Chondrocyte (in vitro differentiated cells): ENCODE measurements at regions not wholly inside any gene's neighbourhood (a gene's known extent, or its start where the extent isn't known, plus 50 kb on each side); places are given as distances from the start of the nearest gene placed in this dataset.
"Not testable (repeated sequence)": the region's sequence is repeated elsewhere in the genome, so short reads cannot be mapped to it uniquely, and the experiment has no call there.

Experiments used
- DNase-seq: peaks from one replicate; pipeline ENCODE4 v3.0.0; 2021; ENCODE audit warnings: mixed read lengths, low spot score
- H3K27ac Mint-ChIP-seq: one replicate; pipeline ENCODE4 v1.8.0; 2021; ENCODE audit warnings: mild to moderate bottlenecking, moderate library complexity, mixed read lengths; ENCODE audit not compliant: unreplicated experiment
- H3K27me3 Mint-ChIP-seq: 2 replicates; pipeline ENCODE4 v1.8.0; 2021; ENCODE audit warnings: low read depth, mixed read lengths
- H3K36me3 Mint-ChIP-seq: 2 replicates; pipeline ENCODE4 v1.8.0; 2021; ENCODE audit warnings: low read depth, mixed read lengths
- H3K4me1 Mint-ChIP-seq: 2 replicates; pipeline ENCODE4 v1.8.0; 2021; ENCODE audit warnings: low read depth, mild to moderate bottlenecking, mixed read lengths
- H3K4me3 Mint-ChIP-seq: one replicate; pipeline ENCODE4 v1.8.0; 2021; ENCODE audit warnings: mild to moderate bottlenecking, moderate library complexity, mixed read lengths; ENCODE audit not compliant: unreplicated experiment
- H3K9me3 Mint-ChIP-seq: 2 replicates; pipeline ENCODE4 v1.8.0; 2021; ENCODE audit warnings: low read depth, mixed read lengths
- CTCF ChIP-seq: fragments of 200-600 bp; sonication (generic); IDR thresholded peaks from 2 replicates; pipeline ENCODE4 v1.5.0; 2021; ENCODE audit warnings: antibody characterized with exemption, mild to moderate bottlenecking, moderate library complexity

DNA sequence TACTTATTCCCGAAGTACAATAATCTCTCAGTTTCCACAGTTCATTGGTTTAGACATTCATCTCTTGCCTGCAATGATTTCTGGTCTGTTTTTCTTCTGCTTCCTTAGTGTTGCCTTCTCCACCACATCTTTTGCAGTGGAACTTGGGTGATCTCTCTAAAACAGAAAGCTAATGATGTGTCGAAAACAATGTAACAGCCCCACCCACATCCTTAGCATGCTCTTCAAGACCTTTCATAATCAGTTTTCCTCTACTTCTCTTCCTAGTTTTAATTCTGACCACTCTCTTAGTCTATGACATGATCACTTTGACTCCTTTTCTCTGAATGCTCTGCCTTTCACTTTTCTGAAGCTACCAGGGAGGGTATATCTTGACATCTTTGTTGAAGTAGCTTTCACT is 1007.9 kb upstream of the CITED2 start:
- TF ChIP-seq CTCF: no peak
- Mint-ChIP-seq H3K36me3 (peaks cover 5% of the 10 kb centered on the region), H3K27ac (no peak overlapping the region), H3K4me1 (peaks cover 45% of the 10 kb centered on the region), H3K4me3 (no peak overlapping the region), H3K27me3 (no peaks in the 10 kb centered on the region), H3K9me3 (peaks cover 15% of the 10 kb centered on the region)
- DNase-seq: no peak

DNA sequence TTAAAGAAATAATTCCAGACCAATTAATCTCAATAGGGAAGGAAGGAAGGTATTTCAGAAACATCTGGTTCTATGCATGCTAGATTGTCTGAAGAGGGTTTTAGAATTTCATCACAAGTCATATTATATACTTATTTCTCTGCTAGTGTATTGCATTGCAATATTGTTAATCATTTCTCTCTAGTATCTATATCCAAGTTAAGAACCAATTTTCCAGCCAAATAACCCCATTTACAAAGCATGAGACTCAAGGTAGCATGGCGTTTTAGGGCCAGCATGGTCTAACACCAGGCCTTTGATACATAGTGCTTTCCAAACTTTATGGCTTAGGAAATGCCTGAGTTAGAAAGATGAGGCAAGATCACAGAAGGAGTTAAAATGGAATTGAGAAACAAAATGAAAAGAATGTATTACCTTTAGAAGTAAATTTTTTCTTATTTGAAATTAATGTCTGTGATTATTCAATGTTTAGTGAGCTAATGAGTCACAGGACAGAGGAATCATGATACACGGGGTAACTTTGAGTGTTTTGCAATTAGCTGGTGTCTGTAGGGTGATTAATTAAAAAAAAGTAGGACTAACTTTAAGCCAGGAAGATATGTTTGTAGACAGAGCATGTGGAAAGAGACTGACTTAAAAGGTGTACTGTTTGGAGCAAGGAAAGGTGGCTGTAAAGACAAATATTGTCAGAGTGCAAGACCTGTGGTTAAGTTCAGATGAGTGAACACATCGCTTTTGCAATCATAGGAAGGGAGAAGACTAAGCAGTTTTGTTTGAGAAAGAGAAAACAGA is 1006.2 kb upstream of the CITED2 start:
- peaks cover 1% of the 10 kb centered on the region for H3K36me3 Mint-ChIP-seq
- peaks cover 34% of the 10 kb centered on the region for H3K4me1 Mint-ChIP-seq
- DNase-seq: no peak
- H3K27ac Mint-ChIP-seq: no peak overlapping the region
- no peaks in the 10 kb centered on the region for H3K27me3 Mint-ChIP-seq
- H3K4me3 Mint-ChIP-seq: no peak overlapping the region
- H3K9me3 Mint-ChIP-seq: peaks cover 9% of the 10 kb centered on the region
- no peak for TF ChIP-seq CTCF

- no peak overlapping the region for H3K4me3 Mint-ChIP-seq
- no peak overlapping the region for H3K27ac Mint-ChIP-seq
- H3K4me1 Mint-ChIP-seq: peaks cover 32% of the 10 kb centered on the region
- peaks cover 5% of the 10 kb centered on the region for H3K9me3 Mint-ChIP-seq
- DNase-seq: no peak
- H3K36me3 Mint-ChIP-seq: no peaks in the 10 kb centered on the region
- TF ChIP-seq CTCF: no peak
- no peaks in the 10 kb centered on the region for H3K27me3 Mint-ChIP-seq
Observed at GRCh38 chr6:140379919-140380318, 1005.5 kb upstream of the CITED2 start.

- peaks cover 40% of the 10 kb centered on the region for H3K4me1 Mint-ChIP-seq
- H3K36me3 Mint-ChIP-seq: no peaks in the 10 kb centered on the region
- no peak overlapping the region for H3K27ac Mint-ChIP-seq
- H3K4me3 Mint-ChIP-seq: no peak overlapping the region
- no peaks in the 10 kb centered on the region for H3K27me3 Mint-ChIP-seq
- TF ChIP-seq CTCF: no peak
- DNase-seq: no peak
- H3K9me3 Mint-ChIP-seq: no peaks in the 10 kb centered on the region
Observed at GRCh38 chr6:140376209-140376608, 1001.8 kb upstream of the CITED2 start.

GRCh38 chr6:140373728-140374127 is 999.3 kb upstream of the CITED2 start:
- peaks cover 27% of the 10 kb centered on the region for H3K4me1 Mint-ChIP-seq
- H3K4me3 Mint-ChIP-seq, DNase-seq, H3K27ac Mint-ChIP-seq, H3K36me3 Mint-ChIP-seq, H3K27me3 Mint-ChIP-seq, H3K9me3 Mint-ChIP-seq: not testable (repeated sequence)

- Mint-ChIP-seq H3K9me3 (no peaks in the 10 kb centered on the region), H3K27ac (no peak overlapping the region), H3K36me3 (peaks cover 1% of the 10 kb centered on the region), H3K4me1 (peaks cover 23% of the 10 kb centered on the region), H3K27me3 (no peaks in the 10 kb centered on the region), H3K4me3 (no peak overlapping the region)
- no peak for DNase-seq
- no peak for TF ChIP-seq CTCF
Observed at GRCh38 chr6:140372064-140372463, 997.6 kb upstream of the CITED2 start.
